ENCODE measurements at regions not wholly inside any gene's neighbourhood (a gene's known extent, or its start where the extent isn't known, plus 50 kb on each side); places are given as distances from the start of the nearest gene placed in this dataset.

DNA sequence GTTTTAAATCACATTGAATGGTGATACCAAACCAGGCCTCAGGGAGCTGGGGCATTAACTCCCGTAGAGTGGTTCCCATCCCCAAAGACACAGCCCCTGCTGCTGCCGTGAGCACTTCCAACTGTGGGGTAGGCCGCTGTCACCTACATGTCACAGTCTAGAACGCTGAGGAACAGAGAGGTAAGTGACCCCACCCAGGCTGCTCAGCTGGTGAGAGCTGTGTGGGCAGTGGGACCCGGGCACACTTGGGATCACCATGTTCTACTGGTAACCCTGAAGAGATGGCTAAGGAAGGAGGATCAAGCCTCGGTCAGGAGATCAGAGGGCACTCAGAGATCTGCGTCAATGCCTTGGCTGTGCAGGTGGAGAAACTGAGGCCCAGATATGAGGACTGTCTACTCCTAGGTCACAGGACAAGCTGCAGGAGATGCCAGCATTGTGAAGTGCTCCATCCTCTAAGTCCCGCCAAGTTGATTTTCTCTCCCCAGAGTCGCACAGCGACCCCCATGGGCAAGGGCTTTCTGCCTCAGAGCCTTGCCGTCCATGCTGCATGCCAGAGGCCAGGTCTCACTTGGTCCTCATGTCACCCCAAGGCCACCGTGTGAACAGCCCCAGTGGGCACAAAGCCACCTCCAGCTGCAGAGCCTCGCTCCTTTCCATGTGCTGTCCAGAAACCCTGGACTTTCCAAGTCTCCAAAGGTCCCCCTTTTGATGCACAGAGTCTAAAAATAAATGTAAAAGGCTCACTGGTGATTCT, 144.2 kb upstream of the OTOS start:
- TF ChIP-seq, protein P1, sequence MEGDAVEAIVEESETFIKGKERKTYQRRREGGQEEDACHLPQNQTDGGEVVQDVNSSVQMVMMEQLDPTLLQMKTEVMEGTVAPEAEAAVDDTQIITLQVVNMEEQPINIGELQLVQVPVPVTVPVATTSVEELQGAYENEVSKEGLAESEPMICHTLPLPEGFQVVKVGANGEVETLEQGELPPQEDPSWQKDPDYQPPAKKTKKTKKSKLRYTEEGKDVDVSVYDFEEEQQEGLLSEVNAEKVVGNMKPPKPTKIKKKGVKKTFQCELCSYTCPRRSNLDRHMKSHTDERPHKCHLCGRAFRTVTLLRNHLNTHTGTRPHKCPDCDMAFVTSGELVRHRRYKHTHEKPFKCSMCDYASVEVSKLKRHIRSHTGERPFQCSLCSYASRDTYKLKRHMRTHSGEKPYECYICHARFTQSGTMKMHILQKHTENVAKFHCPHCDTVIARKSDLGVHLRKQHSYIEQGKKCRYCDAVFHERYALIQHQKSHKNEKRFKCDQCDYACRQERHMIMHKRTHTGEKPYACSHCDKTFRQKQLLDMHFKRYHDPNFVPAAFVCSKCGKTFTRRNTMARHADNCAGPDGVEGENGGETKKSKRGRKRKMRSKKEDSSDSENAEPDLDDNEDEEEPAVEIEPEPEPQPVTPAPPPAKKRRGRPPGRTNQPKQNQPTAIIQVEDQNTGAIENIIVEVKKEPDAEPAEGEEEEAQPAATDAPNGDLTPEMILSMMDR (IDR thresholded peaks at IDR 0.05; ENCODE audit: low read length): no peak
- no peak for TF ChIP-seq EZH2phosphoT487 (IDR thresholded peaks at IDR 0.05; ENCODE audit: low read length)
